SU-DHL-6 (cell line): ENCODE measurements at regions not wholly inside any gene's neighbourhood (a gene's known extent, or its start where the extent isn't known, plus 50 kb on each side); places are given as distances from the start of the nearest gene placed in this dataset.
A peak's percentile ranks its signal among the peaks of the same experiment; 100 is the strongest.

ENCODE experiments used
- H2AFZ ChIP-seq: fragments of 200-600 bp; sonication (generic); 2 replicates; pipeline ENCODE4 v1.6.1; 2014; ENCODE audit warnings: low read depth, mild to moderate bottlenecking, moderate library complexity, mixed read lengths, antibody characterized with exemption, low read length; ENCODE audit not compliant: severe bottlenecking
- H3F3A ChIP-seq: fragments of 200-600 bp; shearing (Covaris generic); 2 replicates; pipeline ENCODE4 v1.6.0; 2016; ENCODE audit warnings: antibody characterized with exemption, mild to moderate bottlenecking; ENCODE audit not compliant: insufficient read depth
- H3K27ac ChIP-seq: fragments of 200-600 bp; sonication (generic); 2 replicates; pipeline ENCODE4 v1.5.1; 2016; ENCODE audit warnings: low read depth, mild to moderate bottlenecking, low read length, moderate library complexity, mixed read lengths
- H3K27me3 ChIP-seq: fragments of 200-600 bp; sonication (generic), shearing (Covaris generic); 2 replicates; pipeline ENCODE4 v1.6.0; 2014; ENCODE audit warnings: mild to moderate bottlenecking, low read length
- H3K36me3 ChIP-seq: fragments of 200-600 bp; sonication (generic); 2 replicates; pipeline ENCODE4 v1.6.1; 2014; ENCODE audit warnings: mild to moderate bottlenecking, low read length, mixed read lengths
- H3K4me2 ChIP-seq: fragments of 300-600, 200-600 bp; shearing (Covaris generic), sonication (generic); 2 replicates; pipeline ENCODE4 v1.6.0; 2014; ENCODE audit warnings: low read length, low read depth, mild to moderate bottlenecking; ENCODE audit not compliant: poor library complexity, severe bottlenecking
- H3K4me3 ChIP-seq: fragments of 200-600 bp; sonication (generic); 2 replicates; pipeline ENCODE4 v1.5.1; 2014; ENCODE audit warnings: antibody characterized with exemption, low read length, mild to moderate bottlenecking, mixed read lengths; ENCODE audit not compliant: insufficient read depth, poor library complexity, severe bottlenecking
- H3K79me2 ChIP-seq: fragments of 200-600 bp; sonication (generic); 2 replicates; pipeline ENCODE4 v1.6.1; 2014; ENCODE audit warnings: mild to moderate bottlenecking, low read length, moderate library complexity; ENCODE audit not compliant: insufficient read depth
- H3K9ac ChIP-seq: fragments of 200-600 bp; sonication (generic); 2 replicates; pipeline ENCODE4 v1.7.0; 2014; ENCODE audit warnings: mild to moderate bottlenecking, low read length
- H3K9me2 ChIP-seq: fragments of 200-600 bp; sonication (generic); replicated peaks from 2 replicates; pipeline ENCODE4 v1.6.1; 2014; ENCODE audit warnings: low read length; ENCODE audit not compliant: insufficient read depth
- H3K9me3 ChIP-seq: fragments of 200-600 bp; sonication (generic); 2 replicates; pipeline ENCODE4 v1.6.1; 2014; ENCODE audit warnings: low read length, mixed read lengths; ENCODE audit not compliant: insufficient read depth
- H4K20me1 ChIP-seq: fragments of 200-600 bp; sonication (generic); 2 replicates; pipeline ENCODE4 v1.6.1; 2014; ENCODE audit warnings: low read depth, mild to moderate bottlenecking, antibody characterized with exemption, low read length, moderate library complexity, mixed read lengths
- CTCF ChIP-seq: fragments of 200-600 bp; sonication (generic); IDR thresholded peaks from one replicate; pipeline ENCODE4 v1.5.1; 2017; ENCODE audit warnings: antibody characterized with exemption, mild to moderate bottlenecking, low read length, moderate library complexity; ENCODE audit not compliant: insufficient read depth, poor library complexity, severe bottlenecking
- EZH2phosphoT487 ChIP-seq: fragments of 200-600 bp; sonication (generic), shearing (Covaris generic); conservative IDR thresholded peaks from 2 replicates; pipeline ENCODE4 v1.6.1; 2018; ENCODE audit warnings: mild to moderate bottlenecking, antibody characterized with exemption, low read length, moderate library complexity, mixed read lengths

- 0 out of 2 replicates have a peak, but pooled peaks cover 3% of the 10 kb centered on the region for H3F3A ChIP-seq
- no peak overlapping the region for H2AFZ ChIP-seq
- no peaks in the 10 kb centered on the region for H3K79me2 ChIP-seq
- H3K9ac ChIP-seq, result no peak overlapping the region
- H3K4me3 ChIP-seq, result no peak overlapping the region
- H3K27me3 ChIP-seq, result no peaks in the 10 kb centered on the region
- no peak overlapping the region for H3K27ac ChIP-seq
- H4K20me1 ChIP-seq, result no peaks in the 10 kb centered on the region
- no peaks in the 10 kb centered on the region for H3K9me2 ChIP-seq
- no peak for TF ChIP-seq EZH2phosphoT487
- TF ChIP-seq CTCF, result no peak
- H3K4me2 ChIP-seq, result no peak overlapping the region
- H3K9me3 ChIP-seq, result no peaks in the 10 kb centered on the region
- H3K36me3 ChIP-seq, result no peaks in the 10 kb centered on the region
Measured at GRCh38 chr1:106722466-106722865, 334.0 kb upstream of the PRMT6 start.

GRCh38 chr1:106727171-106727570, 329.3 kb upstream of the PRMT6 start:
- Histone ChIP-seq H3K9ac (no peak overlapping the region), H3K36me3 (no peaks in the 10 kb centered on the region), H3K27ac (no peak overlapping the region)

GRCh38 chr1:106746448-106747085, 309.9 kb upstream of the PRMT6 start:
- Histone ChIP-seq H3K27me3 (no peaks in the 10 kb centered on the region), H3K79me2 (no peaks in the 10 kb centered on the region), H3K4me3 (no peak overlapping the region), H3K4me2 (peak overlapping the region; percentile 23), H2AFZ (peak overlapping the region; percentile 69), H3K9me2 (no peaks in the 10 kb centered on the region), H3K9me3 (no peaks in the 10 kb centered on the region), H3K36me3 (no peaks in the 10 kb centered on the region), H3F3A (no peaks in the 10 kb centered on the region), H3K27ac (no peak overlapping the region), H4K20me1 (no peaks in the 10 kb centered on the region), H3K9ac (no peak overlapping the region)
- TF ChIP-seq EZH2phosphoT487, result no peak
- TF ChIP-seq CTCF, result no peak

More at GRCh38 chr1:106727171-106727570, 329.3 kb upstream of the PRMT6 start:
- Histone ChIP-seq H3K9me3 (no peaks in the 10 kb centered on the region), H3K27me3 (no peaks in the 10 kb centered on the region), H3F3A (no peaks in the 10 kb centered on the region), H3K4me2 (no peak overlapping the region), H3K9me2 (no peaks in the 10 kb centered on the region), H3K79me2 (no peaks in the 10 kb centered on the region), H4K20me1 (no peaks in the 10 kb centered on the region), H2AFZ (no peak overlapping the region), H3K4me3 (no peak overlapping the region)
- TF ChIP-seq CTCF, result no peak
- TF ChIP-seq EZH2phosphoT487, result no peak
